ENCODE measurements at regions not wholly inside any gene's neighbourhood (a gene's known extent, or its start where the extent isn't known, plus 50 kb on each side); places are given as distances from the start of the nearest gene placed in this dataset.

- TF ChIP-seq CTCF (IDR thresholded peaks at IDR 0.05; ENCODE audit: low read depth, low read length, poor library complexity, severe bottlenecking) (no peak), EZH2phosphoT487 (IDR thresholded peaks at IDR 0.05; ENCODE audit: borderline replicate concordance, low read length) (no peak)
These were observed 599.5 kb upstream of the B3GALT2 start for GRCh38 chr1:193785850-193786420.
